ENCODE measurements at regions not wholly inside any gene's neighbourhood (a gene's known extent, or its start where the extent isn't known, plus 50 kb on each side); places are given as distances from the start of the nearest gene placed in this dataset.

DNA sequence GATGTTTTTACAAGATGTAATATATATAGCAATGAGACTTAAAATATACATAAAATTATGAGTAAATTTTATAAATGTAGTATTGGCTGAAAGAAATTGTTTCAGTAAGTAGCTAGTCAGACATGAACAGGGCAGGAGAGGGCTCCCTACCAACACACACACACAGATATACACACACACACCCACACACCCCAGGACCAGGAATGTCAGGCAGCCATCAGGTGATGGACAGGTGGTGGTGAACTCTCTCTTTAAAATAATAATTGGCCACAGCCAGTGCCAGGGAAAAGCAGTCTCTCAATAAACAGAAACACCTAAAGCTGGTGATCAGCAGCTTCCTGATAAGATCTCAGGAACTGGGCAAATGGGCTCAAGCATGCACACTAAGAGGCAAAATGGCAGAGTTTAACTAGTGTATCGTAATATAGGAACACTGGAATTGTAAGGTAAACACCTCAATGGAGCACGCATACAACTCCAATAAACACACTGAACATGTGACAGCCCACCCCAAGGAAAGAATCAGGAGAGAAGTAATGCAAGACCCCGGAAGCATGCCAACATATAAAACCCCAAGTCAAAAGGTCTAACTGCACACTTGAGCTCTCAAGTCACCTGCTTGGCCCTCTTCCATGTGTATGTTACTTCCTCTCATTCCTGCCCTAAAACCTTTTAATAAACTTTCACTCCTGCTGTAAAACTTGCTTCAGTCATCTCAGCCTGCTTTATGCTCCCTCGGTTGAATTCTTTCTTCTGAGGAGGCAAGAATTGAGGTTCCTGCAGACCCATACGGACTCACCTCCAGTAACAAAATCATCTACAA lies 1034.1 kb upstream of the SEMA6D start:
- Mint-ChIP-seq H3K4me3 (no peak overlapping the region), H3K4me1 (ENCODE audit: low read depth) (no peaks in the 10 kb centered on the region), H3K9me3 (peaks cover 16% of the 10 kb centered on the region), H3K27ac (no peak overlapping the region), H3K27me3 (no peaks in the 10 kb centered on the region), H3K36me3 (ENCODE audit: low read depth) (no peaks in the 10 kb centered on the region)
- intact Hi-C loops (cut with micrococcal nuclease): no loop called here

DNA sequence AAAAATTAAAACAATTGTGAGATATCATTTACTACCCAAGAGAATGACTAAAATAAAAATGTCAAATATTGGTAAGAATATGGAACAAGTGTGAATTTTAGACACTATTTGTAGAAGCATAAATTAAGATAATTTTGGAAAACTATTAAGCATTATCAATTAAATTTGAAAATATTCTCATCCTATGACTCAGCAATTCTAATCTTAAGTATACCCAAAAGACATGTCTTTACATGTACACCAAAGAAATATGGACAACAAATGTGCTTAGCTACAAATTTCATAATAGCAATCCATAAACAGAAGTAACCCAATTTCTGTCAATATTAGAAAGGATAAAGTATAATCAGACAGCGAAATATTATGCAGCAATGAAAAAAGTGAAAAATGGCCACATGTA lies 1032.2 kb upstream of the SEMA6D start:
- no peaks in the 10 kb centered on the region for H3K36me3 Mint-ChIP-seq (ENCODE audit: low read depth)

GRCh38 chr15:46685681-46686080 lies 1031.6 kb upstream of the SEMA6D start:
- no peaks in the 10 kb centered on the region for H3K4me1 Mint-ChIP-seq (ENCODE audit: low read depth)
- H3K27me3 Mint-ChIP-seq: no peaks in the 10 kb centered on the region
- intact Hi-C loops (cut with micrococcal nuclease): no loop called here
- H3K36me3 Mint-ChIP-seq (ENCODE audit: low read depth): no peaks in the 10 kb centered on the region
- no peak overlapping the region for H3K27ac Mint-ChIP-seq
- H3K4me3 Mint-ChIP-seq: no peak overlapping the region
- peaks cover 11% of the 10 kb centered on the region for H3K9me3 Mint-ChIP-seq

More for the DNA sequence above, 1032.2 kb upstream of the SEMA6D start:
- Mint-ChIP-seq H3K27ac (no peak overlapping the region), H3K4me1 (ENCODE audit: low read depth) (no peaks in the 10 kb centered on the region), H3K9me3 (peaks cover 13% of the 10 kb centered on the region), H3K27me3 (no peaks in the 10 kb centered on the region), H3K4me3 (no peak overlapping the region)
- intact Hi-C loops (cut with micrococcal nuclease): no loop called here

GRCh38 chr15:46696281-46696680 lies 1021.0 kb upstream of the SEMA6D start:
- Mint-ChIP-seq H3K27ac (no peak overlapping the region), H3K9me3 (peaks cover 26% of the 10 kb centered on the region), H3K27me3 (no peaks in the 10 kb centered on the region), H3K4me3 (no peak overlapping the region), H3K36me3 (ENCODE audit: low read depth) (no peaks in the 10 kb centered on the region), H3K4me1 (ENCODE audit: low read depth) (no peaks in the 10 kb centered on the region)
- intact Hi-C loops (cut with micrococcal nuclease): no loop called here

DNA sequence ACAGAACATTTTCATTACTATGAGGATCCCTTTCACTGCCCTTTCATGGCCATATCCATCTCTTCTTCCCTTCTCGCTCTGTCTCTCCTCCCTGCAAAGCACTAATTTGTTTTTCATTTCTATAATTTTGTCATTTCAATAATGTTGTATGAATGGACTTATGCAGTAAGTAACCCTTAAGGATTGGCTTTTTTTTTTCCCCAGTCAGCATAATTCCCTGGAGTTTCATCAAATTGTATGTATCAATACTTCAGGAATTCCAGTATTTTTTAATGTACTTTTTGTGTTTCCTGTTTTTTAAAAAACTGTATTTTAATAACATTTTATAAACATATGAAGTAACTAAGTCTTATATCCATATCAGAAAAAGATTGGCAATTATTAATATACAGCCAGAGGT lies 1016.0 kb upstream of the SEMA6D start:
- Mint-ChIP-seq H3K9me3 (peaks cover 37% of the 10 kb centered on the region), H3K27ac (no peak overlapping the region), H3K4me3 (no peak overlapping the region), H3K27me3 (no peaks in the 10 kb centered on the region), H3K36me3 (ENCODE audit: low read depth) (no peaks in the 10 kb centered on the region), H3K4me1 (ENCODE audit: low read depth) (no peaks in the 10 kb centered on the region)
- intact Hi-C loops (cut with micrococcal nuclease): no loop called here

GRCh38 chr15:46701896-46702295 lies 1015.4 kb upstream of the SEMA6D start:
- Mint-ChIP-seq H3K9me3 (peaks cover 43% of the 10 kb centered on the region), H3K27ac (no peak overlapping the region), H3K27me3 (no peaks in the 10 kb centered on the region), H3K4me3 (no peak overlapping the region), H3K4me1 (ENCODE audit: low read depth) (no peaks in the 10 kb centered on the region), H3K36me3 (ENCODE audit: low read depth) (no peaks in the 10 kb centered on the region)
- intact Hi-C loops (cut with micrococcal nuclease): no loop called here

DNA sequence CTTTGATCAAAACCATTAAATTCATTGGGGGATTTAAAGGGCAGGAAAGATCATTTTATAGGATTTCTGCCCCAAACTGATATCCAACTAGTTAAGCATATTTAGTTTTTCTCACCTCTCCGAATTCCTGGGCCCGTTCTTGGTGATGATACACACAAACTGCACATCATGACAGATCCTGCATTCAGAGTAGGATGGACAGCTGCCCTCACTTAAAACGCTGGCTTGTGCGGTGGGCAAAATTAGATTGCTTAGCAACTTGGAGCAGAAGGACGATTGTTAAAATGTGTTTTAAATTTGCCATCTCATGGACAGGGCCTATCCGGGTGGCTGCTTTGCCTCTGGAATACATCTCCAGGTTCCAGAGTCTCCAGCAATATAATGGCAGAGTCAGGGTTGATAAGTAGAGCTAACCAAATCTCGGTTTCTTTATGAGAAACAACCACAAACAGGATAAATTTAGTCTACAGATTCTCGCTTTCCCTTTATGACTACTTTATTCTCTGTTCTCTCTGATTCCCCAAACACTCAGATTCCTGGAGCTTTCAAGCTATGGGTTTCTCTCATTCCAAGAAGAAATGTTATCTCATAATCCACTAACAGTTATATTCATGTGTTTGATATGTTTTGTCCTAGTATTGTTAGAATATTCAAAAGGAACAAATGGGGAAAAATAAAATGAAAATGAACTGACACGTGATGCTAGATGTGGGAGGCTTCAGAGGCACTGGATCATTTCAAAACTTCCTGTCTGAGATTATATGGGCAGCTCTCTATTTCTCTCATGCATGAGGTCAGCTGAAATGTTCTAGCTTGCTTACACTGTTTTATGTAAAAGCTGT lies 1014.1 kb upstream of the SEMA6D start:
- Mint-ChIP-seq H3K27ac (no peak overlapping the region), H3K9me3 (peaks cover 43% of the 10 kb centered on the region), H3K27me3 (no peaks in the 10 kb centered on the region), H3K36me3 (ENCODE audit: low read depth) (no peaks in the 10 kb centered on the region), H3K4me3 (no peak overlapping the region), H3K4me1 (ENCODE audit: low read depth) (no peaks in the 10 kb centered on the region)
- intact Hi-C loops (cut with micrococcal nuclease): no loop called here

GRCh38 chr15:46703871-46704637 lies 1013.3 kb upstream of the SEMA6D start:
- no peaks in the 10 kb centered on the region for H3K4me1 Mint-ChIP-seq (ENCODE audit: low read depth)
- no peak overlapping the region for H3K4me3 Mint-ChIP-seq
- intact Hi-C loops (cut with micrococcal nuclease): no loop called here
- no peak overlapping the region for H3K27ac Mint-ChIP-seq
- H3K36me3 Mint-ChIP-seq (ENCODE audit: low read depth): no peaks in the 10 kb centered on the region
- H3K9me3 Mint-ChIP-seq: peaks cover 40% of the 10 kb centered on the region
- no peaks in the 10 kb centered on the region for H3K27me3 Mint-ChIP-seq

DNA sequence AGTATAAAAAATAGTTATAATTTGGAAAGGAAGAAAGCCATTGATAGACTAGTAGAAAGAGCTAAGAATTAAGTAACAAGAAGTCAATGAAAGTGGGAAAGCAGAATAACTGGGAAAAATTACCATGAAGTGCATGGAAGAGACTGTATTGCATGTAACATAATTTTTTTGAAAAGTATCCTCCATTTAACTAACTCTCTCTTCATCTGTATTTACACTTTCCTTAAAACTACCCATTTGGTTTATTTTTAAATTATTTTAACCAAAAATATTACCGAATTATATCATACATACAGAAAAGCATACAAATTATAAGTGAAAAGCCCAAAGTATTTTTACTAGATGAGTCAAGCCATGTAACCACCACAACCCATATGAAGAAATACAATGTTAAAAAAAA lies 1009.9 kb upstream of the SEMA6D start:
- intact Hi-C loops (cut with micrococcal nuclease): no loop called here
- Mint-ChIP-seq H3K4me1 (ENCODE audit: low read depth) (no peaks in the 10 kb centered on the region), H3K27me3 (no peaks in the 10 kb centered on the region), H3K27ac (no peak overlapping the region), H3K36me3 (ENCODE audit: low read depth) (no peaks in the 10 kb centered on the region), H3K4me3 (no peak overlapping the region), H3K9me3 (peaks cover 32% of the 10 kb centered on the region)

GRCh38 chr15:46708226-46708625 lies 1009.1 kb upstream of the SEMA6D start:
- Mint-ChIP-seq H3K4me1 (ENCODE audit: low read depth) (no peaks in the 10 kb centered on the region), H3K27me3 (no peaks in the 10 kb centered on the region), H3K36me3 (ENCODE audit: low read depth) (no peaks in the 10 kb centered on the region), H3K4me3 (no peak overlapping the region), H3K27ac (no peak overlapping the region), H3K9me3 (peaks cover 33% of the 10 kb centered on the region)
- intact Hi-C loops (cut with micrococcal nuclease): no loop called here

DNA sequence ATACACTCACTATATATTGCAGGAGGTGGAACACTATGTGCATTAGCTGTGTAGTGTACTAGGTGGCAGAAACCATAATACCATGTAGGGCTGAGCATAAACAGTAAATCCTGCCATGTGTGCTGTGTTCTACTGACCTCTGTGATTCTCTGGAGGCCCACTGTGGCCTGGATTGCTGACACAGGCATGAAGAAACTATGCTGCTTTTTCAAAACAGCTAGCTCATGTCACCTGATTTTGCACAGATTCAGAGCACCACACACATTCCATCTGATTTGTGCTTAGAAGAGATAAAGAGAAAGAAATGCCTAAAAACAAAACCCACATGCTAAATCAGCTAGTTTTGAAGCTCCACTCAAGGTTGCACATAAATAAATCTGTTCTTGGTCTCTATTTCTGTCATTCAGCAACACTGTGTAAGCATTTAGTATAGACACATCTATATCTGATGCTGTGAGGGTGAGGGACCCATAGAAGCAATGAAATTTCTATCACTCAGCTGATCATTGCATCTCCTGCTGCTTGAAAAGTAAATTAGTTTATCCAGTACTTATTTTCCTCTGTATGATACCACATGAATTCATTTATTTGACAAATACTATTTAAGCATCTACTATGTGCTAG lies 1007.7 kb upstream of the SEMA6D start:
- intact Hi-C loops (cut with micrococcal nuclease): no loop called here
- Mint-ChIP-seq H3K4me1 (ENCODE audit: low read depth) (no peaks in the 10 kb centered on the region), H3K27me3 (no peaks in the 10 kb centered on the region), H3K9me3 (peaks cover 33% of the 10 kb centered on the region), H3K4me3 (no peak overlapping the region), H3K27ac (no peak overlapping the region), H3K36me3 (ENCODE audit: low read depth) (no peaks in the 10 kb centered on the region)

DNA sequence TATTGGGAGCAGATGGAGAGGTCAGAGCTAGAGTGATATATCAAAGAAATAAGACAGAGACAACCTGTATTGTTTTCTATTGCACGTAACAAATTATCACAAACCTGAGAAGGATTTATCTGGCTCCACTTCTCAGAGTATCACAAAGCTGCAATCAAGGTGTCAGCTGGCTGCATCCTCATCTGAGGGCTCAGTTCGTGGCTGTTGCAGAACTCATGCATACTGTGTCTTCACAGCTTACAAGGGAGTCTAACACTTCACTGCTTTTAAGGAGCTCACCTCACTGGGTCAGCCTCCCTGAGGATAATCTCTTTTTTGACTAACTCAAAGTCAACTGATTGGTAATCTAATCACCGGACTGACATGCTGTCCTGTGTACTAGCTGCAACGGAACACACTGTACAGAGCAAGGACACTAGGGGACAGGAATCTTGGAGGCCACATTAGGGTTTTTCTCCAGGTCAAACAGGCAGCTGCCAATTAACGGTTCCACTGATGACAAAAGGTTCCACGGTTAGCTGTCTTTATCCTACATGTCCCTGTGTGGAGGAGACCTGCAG lies 1006.8 kb upstream of the SEMA6D start:
- no peaks in the 10 kb centered on the region for H3K4me1 Mint-ChIP-seq (ENCODE audit: low read depth)
- no peak overlapping the region for H3K27ac Mint-ChIP-seq
- no peak overlapping the region for H3K4me3 Mint-ChIP-seq
- H3K36me3 Mint-ChIP-seq (ENCODE audit: low read depth): no peaks in the 10 kb centered on the region
- peaks cover 28% of the 10 kb centered on the region for H3K9me3 Mint-ChIP-seq
- intact Hi-C loops (cut with micrococcal nuclease): no loop called here
- no peaks in the 10 kb centered on the region for H3K27me3 Mint-ChIP-seq

DNA sequence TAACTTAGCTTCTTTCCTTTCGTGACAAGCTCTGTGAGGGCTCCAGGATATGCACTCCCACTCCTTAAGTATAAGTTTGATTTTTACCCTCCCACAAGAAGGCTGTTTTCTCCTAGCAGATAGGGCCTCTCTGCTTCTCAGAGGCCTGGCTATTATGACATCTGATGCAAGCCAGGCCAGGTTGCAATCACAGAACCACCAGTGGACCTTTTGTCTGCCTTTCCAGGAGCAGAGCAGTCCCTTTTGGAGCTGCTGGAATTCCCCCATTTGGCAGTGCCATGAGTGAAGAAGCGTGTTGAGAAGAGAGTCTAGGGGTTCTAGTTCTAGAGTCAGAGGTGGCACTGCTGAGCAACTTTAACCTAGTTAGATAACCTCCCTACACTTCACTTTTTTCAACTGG lies 1004.3 kb upstream of the SEMA6D start:
- intact Hi-C loops (cut with micrococcal nuclease): no loop called here
- Mint-ChIP-seq H3K9me3 (peaks cover 15% of the 10 kb centered on the region), H3K36me3 (ENCODE audit: low read depth) (no peaks in the 10 kb centered on the region), H3K27ac (no peak overlapping the region), H3K4me3 (no peak overlapping the region), H3K4me1 (ENCODE audit: low read depth) (no peaks in the 10 kb centered on the region), H3K27me3 (no peaks in the 10 kb centered on the region)
